GM06990 (cell line): ENCODE measurements at regions not wholly inside any gene's neighbourhood (a gene's known extent, or its start where the extent isn't known, plus 50 kb on each side); places are given as distances from the start of the nearest gene placed in this dataset.

Experiments
- DNase-seq: peaks from one replicate; pipeline ENCODE4 v3.0.0-alpha.2; 2011; ENCODE audit not compliant: insufficient read length; ENCODE audit errors: extremely low read depth
- H3K27me3 ChIP-seq: replicated peaks from 2 replicates; pipeline ENCODE4 v1.6.0; 2011; ENCODE audit warnings: low read length; ENCODE audit not compliant: control insufficient read depth, insufficient read depth
- H3K36me3 ChIP-seq: 2 replicates; pipeline ENCODE4 v1.5.1; 2011; ENCODE audit warnings: low read length; ENCODE audit not compliant: control insufficient read depth, insufficient read depth
- H3K4me3 ChIP-seq: replicated peaks from 2 replicates; pipeline ENCODE4 v1.5.1; 2011; ENCODE audit warnings: low read depth, mild to moderate bottlenecking, control low read depth, low read length
- CTCF ChIP-seq: IDR thresholded peaks from 2 replicates; pipeline ENCODE4 v1.5.1; 2011; ENCODE audit warnings: low read length, control low read depth, mild to moderate bottlenecking, inconsistent platforms; ENCODE audit not compliant: insufficient read depth, poor library complexity, severe bottlenecking

GRCh38 chr4:81577392-81577791 lies 105.7 kb upstream of the RASGEF1B start:
- Histone ChIP-seq H3K4me3 (no peak overlapping the region), H3K36me3 (no peaks in the 10 kb centered on the region), H3K27me3 (no peaks in the 10 kb centered on the region)
- no peak for DNase-seq
- no peak for TF ChIP-seq CTCF

- DNase-seq = no peak
- H3K4me3 ChIP-seq = no peak overlapping the region
- TF ChIP-seq CTCF = no peak
Measured at GRCh38 chr4:81574991-81575390, 103.3 kb upstream of the RASGEF1B start.

GRCh38 chr4:81573840-81574239 lies 102.1 kb upstream of the RASGEF1B start:
- H3K4me3 ChIP-seq = no peak overlapping the region
- H3K27me3 ChIP-seq = no peaks in the 10 kb centered on the region
- H3K36me3 ChIP-seq = no peaks in the 10 kb centered on the region
- no peak for DNase-seq
- no peak for TF ChIP-seq CTCF

More at GRCh38 chr4:81574991-81575390, 103.3 kb upstream of the RASGEF1B start:
- no peaks in the 10 kb centered on the region for H3K36me3 ChIP-seq
- no peaks in the 10 kb centered on the region for H3K27me3 ChIP-seq

- no peaks in the 10 kb centered on the region for H3K36me3 ChIP-seq
- DNase-seq = no peak
- H3K27me3 ChIP-seq = no peaks in the 10 kb centered on the region
- no peak overlapping the region for H3K4me3 ChIP-seq
- no peak for TF ChIP-seq CTCF
Measured at GRCh38 chr4:81572402-81572801, 100.7 kb upstream of the RASGEF1B start.

- DNase-seq = no peak
- no peak for TF ChIP-seq CTCF
- no peak overlapping the region for H3K4me3 ChIP-seq
- no peaks in the 10 kb centered on the region for H3K27me3 ChIP-seq
- no peaks in the 10 kb centered on the region for H3K36me3 ChIP-seq
Measured at GRCh38 chr4:81571105-81571504, 99.4 kb upstream of the RASGEF1B start.

GRCh38 chr4:81566161-81566591 lies 94.5 kb upstream of the RASGEF1B start:
- no peak for TF ChIP-seq CTCF
- no peak for DNase-seq
- no peaks in the 10 kb centered on the region for H3K36me3 ChIP-seq
- H3K27me3 ChIP-seq = no peaks in the 10 kb centered on the region
- no peak overlapping the region for H3K4me3 ChIP-seq
